Limb (tissue), 2 donors: ENCODE measurements at regions not wholly inside any gene's neighbourhood (a gene's known extent, or its start where the extent isn't known, plus 50 kb on each side); places are given as distances from the start of the nearest gene placed in this dataset.

ENCODE experiments used
- DNase-seq, 2 donors: peaks; one replicate each; pipeline ENCODE4 v3.0.0-alpha.2; 2016; ENCODE audit errors: extremely low spot score in 2 of 2

DNA sequence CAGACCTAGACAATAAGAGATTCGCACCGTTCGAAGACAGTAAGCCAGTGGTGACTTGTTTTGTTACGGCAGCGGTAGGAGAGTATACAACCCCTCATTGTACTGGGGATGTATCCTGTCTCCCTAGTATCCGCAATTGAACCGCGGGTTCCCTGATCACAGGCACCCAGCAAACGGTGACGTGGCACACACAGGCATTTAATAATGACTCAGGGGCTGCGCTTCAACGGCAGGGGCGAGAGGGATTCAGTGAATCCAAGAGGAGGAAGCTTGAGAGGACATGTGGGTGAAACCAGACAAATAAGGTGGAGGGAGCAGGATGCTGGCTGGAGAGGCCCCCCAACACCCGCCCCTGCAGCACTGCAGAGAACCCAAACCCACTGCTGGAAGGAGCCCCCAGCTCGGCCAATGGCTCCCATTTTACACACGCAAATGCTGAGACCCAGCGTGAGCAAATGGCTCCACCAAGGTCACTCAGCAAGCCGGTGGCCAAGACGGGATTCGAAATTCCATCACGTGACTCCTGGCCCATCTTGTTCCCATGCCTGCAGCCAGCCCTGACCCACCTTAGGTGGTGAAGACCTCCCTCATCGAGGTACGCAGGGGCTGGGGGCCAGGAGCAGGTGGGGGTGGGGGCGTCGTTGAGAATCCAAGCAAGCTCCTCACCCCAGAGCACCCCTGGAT is 149.9 kb downstream of the SYF2 start:
- no peak for DNase-seq

DNA sequence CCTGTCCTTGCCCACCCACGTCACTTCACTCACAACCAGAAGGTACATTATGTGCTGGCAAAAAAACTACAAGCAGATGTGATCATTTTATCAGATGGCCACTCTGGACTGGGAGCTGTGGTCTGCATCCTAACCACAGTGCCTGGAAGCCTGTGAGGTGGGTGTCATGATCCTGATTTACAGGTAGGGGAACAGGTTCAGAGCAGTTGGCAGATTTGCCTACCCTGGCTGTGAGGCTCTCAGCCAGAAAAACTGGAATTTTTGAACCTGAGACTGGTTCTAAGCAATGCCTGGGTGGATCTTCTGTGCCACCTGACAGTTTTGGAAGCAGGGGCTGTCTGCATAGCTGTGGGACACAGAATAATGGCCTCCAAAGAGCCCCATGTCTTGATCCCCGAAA is 150.8 kb downstream of the SYF2 start:
- DNase-seq, result no peak

DNA sequence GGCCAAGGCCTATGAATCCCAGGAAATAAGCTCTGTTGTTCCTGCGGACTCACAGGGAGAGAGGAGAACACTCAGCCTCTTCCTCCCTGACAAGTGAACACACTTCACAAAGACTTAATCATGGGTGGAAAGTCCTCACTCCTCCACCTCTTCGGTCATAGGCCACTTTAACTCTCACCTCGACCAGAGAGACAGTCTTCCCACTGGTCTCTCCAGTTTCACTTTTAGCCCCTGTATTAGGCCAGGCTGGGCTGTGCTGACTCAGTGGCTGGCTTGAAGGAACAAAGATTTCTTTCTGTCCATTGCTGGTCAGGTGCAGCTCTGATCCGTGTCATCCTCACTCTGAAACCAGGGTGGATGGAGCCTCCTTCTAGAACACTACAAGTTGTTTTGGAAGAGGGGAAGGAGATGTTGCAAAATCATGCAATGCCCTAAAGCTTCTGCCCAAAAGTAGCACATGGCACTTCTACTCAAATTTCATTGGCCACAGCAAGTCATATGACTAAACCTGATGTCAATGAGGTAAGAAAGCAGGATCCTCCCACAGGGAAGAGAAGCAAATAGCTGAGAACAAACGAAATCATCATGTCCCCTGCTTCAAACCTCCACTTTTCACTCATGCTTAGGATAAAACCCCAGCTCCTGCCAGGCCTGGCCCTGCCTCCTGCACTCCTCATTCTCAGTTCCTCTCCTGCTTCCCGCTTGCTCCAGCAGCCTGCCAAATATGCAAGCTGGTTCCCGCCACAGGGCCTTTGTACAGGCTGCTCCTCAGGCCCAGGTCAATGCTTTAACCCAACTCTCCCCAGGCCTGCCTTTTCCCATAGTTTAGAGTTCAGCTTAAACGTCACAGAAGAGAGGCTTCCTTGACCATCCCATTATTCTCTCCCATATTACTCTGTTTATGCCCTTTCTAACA is 150.5 kb upstream of the RUNX3 start:
- DNase-seq, result no peak

DNA sequence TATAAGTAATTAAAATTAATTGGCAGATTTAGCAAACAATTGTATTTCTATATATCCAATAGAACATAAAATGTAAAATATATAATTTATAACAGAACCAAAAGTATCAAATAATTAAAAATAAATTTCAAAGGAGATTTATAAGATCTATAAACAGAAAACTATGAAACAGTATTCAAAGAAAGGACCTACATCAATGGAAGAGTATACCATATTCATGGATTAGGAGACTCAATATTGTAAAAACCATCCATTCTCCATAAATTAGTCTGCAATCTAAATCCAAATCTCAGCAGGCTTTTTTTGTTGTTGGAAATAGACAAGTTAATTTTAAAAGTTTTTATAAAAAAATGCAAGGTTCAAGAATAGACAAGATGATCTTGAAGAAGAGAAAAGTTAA is 149.0 kb upstream of the RUNX3 start:
- DNase-seq, result no peak

DNA sequence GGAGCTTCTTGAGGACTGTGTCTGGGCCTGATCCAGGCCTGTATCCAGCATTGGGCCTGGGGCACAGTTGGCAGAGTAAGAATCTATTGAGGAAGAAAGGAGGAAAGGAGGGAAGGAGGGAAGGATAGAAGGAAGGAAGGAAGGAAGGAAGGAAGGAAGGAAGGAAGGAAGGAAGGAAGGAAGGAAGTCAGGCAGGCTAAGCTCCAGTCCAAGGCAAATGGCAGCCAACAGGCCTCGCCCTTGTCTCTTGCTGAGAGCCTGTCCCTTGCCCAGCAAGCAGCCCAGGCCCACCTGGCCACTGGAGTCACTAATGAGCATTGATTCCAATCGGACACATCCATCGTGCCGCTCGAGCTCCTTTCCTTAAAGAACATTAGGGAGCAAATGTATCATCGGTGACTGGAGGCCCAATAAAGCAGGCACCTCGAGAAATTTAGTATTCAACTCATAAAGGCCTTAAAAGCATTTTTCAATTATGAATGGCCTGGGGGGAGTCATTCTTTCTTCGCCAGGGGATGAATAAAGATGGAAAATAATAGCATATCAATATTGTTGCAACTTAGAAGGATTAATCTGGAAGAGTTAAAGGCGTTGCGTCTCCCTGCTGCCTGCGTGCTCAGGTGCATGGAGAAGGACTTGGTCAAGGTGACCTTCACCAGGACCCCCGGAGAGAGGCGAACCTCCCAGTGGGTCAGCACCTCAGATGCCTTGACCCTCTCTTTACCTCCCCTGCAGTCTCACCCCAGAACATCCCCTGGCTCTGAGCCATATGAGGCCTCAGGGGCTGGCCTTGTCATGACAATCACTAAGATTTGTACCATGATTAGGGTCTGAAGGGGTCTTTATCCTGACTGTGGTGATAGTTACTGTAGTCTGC is 144.5 kb upstream of the RUNX3 start:
- DNase-seq, result no peak

DNA sequence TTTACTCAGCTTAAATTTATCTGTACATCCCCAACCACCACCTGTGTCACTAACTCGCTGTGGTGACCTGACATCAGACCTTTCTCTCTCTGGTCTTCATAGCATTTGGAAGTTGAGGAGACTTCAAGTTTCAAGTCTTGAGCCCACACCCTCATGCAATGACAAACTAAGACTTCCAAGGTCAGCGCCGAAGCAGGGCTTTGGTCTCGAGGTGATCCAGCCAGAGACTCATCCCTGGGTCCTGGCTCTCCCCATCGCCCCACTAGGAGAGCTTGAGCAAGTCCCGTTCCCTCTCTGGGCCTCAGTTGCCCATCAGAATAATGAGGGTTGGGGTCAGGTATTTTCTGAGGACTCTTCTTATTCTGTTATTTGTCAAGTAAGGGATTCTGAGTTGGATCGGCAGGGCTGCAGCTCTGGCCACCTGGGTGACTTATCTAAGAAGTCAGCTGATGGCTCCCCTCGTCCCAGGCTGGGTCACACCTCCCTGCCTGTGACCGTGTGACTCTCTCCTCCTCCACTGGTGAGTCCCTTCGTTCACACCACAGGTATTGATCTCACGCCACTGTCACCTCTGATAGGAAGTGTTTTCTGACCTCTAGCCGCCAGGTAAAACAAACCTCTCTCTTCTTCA is 143.7 kb upstream of the RUNX3 start:
- no peak for DNase-seq

DNA sequence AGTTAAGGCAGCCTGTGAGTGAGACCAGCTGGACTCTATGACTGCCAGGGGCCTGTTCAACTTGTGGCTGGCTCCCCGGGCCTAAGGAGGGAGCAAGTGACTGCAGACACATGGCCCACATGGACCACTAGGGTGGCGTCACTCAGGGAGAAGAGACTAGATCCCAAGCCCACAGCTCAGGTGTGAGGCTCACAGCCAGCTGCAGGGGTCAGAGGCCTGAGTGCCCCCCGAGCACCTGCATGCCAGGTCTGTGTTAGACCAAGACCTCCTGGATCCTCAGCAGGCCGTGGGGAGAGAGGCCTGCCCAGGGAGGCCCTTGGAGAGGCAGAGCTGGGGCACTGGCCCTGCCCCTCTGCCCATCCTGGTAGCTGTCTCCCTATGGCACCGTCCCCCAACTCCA is 142.4 kb upstream of the RUNX3 start:
- DNase-seq, result no peak

DNA sequence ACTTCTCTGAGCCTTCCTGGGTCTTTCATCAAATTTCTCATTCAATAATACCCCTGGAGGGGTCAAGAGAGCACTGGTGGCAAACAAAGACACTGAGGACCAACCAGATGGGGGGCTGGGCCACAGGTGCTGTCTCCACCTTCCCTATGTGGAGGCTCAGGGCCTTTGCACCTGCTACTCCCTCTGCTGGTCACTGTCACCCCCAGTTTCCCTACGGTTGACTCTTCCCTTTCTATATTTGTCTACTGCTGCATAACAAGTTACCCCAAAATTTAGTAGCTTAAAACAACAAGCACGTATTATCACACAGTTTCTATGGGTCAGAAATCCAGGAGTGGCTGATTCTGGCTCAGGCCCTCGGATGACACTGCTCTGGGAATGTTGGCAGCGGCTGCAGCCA is 138.8 kb upstream of the RUNX3 start:
- no peak for DNase-seq

DNA sequence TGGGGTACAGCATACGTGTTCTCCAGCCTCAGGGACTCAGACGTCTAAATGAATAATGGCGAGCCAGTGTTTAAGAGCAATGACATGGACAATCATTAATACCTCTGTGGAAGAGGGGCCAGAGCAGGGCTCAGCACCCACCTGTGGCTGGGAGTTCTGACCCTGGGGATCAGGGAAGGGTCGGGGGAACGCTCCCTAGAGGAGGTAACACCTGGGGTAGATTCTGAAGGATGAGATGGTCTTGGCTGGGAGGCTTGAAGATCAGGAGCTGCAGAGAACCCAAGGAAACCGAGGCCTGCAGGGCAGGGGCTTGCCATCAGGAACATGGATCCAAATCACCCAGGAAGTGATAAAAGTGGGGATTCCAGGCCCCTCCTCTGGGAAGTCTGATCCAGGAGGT is 138.2 kb upstream of the RUNX3 start:
- DNase-seq, result no peak

DNA sequence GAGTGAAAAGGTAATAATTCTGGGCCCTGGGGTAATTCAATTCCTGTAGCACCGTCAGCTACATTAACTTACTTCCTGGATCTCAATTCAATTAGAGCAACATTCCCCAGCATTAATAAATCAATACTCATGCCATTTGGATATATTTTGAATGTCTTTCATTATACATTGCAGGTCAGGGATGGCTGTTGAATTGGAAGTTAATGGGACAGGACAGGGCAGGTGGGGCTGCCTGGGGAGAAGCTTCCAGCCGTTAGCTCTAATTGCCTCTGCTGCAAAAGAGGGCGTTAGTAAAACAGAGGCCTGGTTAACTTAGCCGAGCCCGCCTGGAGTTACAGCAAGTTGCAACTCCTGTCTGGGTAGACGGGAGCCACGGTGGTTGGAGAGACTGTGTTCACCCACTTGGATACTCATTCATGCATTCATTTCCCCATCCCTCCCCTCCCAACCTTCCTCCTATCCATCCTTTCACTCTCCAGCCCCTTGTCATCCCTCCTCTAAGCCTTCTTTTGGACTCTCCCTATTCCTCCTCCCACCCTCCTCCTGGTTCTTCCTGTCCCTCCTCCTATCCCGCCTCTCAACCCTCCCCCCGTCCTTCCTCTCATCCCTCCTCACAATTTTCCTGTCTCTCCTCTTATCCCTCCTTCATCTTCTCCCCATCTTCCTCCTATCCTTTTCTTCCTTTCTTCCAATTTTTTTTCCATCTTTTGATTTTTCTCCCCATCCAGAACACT is 137.6 kb upstream of the RUNX3 start:
- DNase-seq, result no peak

DNA sequence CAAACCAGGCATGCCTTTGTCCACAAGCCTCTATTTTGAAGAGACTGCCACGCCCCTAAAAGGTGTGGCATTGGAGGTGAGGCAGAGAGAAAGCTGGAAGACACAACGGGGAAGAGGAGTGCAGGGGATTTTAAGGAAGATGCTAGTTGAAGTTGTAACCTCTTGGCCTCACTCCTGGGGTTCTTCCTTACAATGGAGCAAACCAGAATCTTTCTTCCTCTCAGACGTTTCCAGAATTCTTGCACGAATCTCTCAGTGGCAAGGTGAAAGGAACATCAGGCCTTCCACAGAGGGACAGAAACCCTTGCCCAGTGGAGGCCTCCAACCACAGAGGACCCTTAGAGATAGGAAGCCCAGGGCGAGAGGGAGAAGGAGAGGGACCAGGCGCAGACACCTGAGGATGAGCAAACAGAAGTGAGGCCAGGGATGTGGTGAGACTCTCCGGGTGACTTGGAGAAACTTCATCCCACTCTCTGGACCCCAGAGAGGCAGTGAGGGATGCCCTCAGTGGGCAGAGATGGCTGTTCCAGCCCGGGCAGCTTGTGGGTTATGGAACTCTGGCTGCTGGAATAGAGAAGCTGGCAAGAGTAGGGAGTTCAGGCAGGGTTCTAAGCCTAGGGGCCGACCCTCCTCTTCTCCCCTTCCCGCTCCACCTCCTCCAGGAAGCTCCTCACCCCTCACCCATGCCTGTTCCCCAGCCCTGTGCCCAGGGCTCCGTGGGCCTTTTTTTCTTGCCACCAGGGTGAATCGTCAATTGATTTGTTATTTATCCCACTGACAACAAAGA is 136.8 kb upstream of the RUNX3 start:
- DNase-seq, result no peak

DNA sequence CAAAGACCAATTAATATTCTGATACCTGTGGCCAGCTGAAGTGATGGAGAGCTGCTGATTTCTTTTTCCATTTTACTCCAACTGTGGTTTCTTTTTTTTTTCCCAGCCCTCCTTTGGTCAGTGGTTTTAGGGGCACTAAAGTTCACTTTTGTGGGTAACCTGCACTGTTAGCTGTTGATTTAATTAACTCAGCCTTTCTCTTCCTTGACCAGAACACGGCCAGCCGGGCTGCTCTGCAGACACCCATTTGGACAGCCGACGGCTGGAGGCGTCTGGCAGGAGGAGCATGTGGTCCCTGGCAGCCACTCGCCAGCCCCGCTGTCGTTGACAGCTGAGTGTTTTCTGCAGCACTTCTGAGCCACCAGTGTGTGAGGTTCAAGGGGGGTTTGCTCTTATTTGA is 136.2 kb upstream of the RUNX3 start:
- DNase-seq, result no peak

DNA sequence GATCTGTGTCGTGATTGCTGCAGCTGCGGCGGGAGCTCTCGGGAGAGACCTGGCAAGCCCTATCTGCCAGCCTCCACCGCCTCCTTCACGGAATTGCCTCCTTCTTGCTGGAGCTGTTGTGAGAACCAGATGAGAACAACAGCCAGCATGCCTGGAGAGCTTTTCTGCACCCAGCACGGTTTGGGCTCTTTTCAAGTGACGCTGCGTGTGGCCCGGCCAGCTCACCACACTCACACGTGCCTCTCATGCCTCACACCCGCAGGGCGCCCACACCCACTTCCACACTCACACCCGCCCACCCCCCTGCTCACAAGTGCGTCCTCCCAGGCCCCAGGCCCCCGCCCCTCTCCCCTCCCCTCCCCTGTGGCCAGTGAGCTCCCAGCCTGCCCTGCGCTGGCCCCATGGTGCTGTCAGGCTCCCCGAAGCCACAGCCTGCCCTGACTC is 135.7 kb upstream of the RUNX3 start:
- no peak for DNase-seq

DNA sequence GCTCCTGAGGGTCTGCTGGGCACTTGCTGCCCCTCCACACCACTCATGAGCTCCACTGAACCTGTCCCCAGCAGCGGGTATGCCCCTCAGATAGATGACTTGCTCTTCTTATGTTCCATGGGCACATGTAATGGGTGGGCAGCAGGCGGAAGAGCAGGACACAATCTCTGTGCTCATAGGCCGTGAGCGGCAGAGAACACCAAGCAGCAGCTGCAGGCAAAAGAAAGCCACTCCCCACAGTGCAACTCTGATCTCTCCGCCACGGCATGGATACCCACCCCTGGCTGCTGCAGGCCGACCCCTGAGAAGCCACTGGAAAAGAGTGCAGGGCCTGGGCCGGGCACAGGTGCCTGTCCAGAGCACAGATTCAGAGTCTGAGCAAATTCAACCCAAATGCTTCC is 135.2 kb upstream of the RUNX3 start:
- peak in 1 of 2 donors; percentile 16 for DNase-seq

DNA sequence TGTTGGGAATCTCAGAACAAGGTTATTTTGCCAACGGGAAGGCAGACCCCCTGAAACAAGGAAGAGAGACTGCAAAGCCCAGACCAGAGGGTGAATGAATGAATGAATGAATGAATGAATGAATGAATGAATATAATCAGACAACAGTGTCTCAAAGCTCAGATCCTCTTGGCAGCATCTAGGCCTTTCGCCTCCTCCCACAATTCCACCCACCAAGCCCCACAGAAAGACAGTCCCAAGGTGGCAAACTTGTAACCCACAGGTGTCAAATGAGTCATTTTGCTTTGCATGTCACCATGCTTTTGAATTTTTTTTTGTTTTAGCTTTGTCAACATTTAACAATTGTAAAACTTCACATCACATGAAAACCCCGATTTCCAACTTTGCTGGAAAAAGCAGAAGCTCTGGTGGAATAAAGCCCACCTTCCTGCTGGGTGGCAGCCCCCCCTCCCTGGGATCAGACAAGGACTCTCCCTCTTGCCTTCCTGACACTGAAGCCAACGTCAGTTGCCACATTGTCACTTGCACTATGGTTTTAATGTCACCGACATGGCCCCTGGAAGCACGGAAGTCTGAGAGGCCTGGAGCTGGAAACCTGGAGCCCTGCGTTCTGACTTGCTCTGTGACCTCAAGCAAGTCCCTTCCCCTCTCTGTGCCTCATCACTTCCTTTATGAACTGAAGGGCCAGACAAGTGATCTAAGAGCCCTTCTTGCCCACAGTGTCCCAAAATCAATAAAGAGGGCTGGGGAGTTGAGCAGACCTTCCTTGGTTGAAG is 134.6 kb upstream of the RUNX3 start:
- no peak for DNase-seq

DNA sequence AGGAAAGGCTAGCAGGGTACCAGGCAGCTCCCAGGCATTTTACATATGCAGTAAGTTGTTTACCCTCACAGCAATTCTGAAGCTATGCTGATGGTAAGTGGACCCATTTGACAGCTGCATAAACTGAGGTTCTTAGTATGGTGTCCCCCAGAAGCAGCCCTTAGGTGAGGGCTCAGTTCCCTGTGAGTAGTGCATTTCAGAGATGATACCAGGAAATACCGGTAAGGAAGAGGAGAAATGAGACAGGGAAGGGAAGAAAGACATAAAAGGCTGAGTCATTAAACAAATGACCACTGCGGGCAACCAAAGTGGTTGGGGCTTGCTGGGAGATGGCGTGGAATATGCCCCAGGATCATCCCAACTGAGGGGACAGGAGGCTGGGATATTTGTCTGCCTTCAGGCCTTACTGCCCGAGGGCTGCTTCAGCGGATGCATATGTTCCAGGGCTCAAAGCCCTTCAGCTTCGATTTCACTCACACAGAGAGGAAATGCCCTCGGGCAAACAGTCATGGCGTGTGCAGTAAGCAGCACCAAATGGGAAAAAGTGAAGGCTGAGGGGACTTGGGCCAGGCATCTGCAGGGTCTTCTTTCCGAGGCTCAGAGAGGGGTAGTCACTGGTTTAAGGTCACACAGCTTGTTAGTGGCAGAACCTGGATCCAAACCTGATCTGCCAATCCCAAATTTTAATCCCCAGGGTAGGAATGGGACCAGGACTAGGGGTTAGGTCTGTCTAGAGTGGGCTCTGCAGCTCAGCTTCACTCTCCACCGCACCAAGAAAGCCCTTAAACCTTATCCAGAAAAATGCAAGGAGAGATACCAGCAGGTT is 133.7 kb upstream of the RUNX3 start:
- no peak for DNase-seq

DNA sequence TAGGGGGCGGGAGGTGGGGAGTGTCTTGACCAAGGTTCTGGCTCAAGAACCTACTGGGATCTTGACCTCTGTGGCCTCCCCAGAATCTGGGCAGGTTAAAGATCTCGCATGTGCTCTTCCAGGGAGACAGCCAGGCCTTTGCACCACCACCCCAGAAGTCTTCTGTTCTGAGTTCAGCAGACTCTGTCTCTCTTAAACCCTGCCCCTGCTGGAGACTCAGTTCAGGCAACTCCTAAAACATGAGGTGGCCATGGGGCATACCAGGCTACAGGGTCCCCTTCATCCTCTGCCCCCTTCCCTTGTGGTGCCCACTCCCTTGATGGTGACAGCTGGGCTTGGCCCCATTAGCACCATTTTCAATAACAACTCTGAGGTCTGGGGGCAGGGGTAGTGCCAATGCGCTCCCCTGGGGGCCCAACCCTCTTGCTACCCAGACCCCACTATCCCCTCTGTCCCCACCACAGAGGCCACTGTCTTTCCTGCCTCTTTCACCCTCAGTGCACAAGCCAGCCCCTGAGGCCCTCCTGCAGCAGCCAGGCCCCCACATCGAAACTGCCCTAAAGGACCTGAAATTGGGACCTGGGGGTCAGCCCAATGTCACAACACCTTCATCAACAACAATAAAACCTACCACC is 132.7 kb upstream of the RUNX3 start:
- DNase-seq, result no peak
